Bone marrow (tissue), 2 donors: ENCODE measurements at regions not wholly inside any gene's neighbourhood (a gene's known extent, or its start where the extent isn't known, plus 50 kb on each side); places are given as distances from the start of the nearest gene placed in this dataset.
A peak's percentile ranks its signal among the peaks of the same experiment; 100 is the strongest.

Experiments
- DNase-seq, 2 donors: peaks; one replicate each; lab custom pipeline; 2025; lab: John Stamatoyannopoulos, UW

- DNase-seq: no peak
Observed at GRCh38 chr10:3691482-3691881, 93.5 kb downstream of the KLF6 start.

- DNase-seq: no peak
Observed at GRCh38 chr10:3689871-3690510, 95.0 kb downstream of the KLF6 start.

GRCh38 chr10:3687510-3688081 is 97.4 kb downstream of the KLF6 start:
- no peak for DNase-seq

GRCh38 chr10:3685384-3685783 is 99.6 kb downstream of the KLF6 start:
- DNase-seq: no peak

GRCh38 chr10:3684891-3685290 is 100.1 kb downstream of the KLF6 start:
- DNase-seq: no peak

GRCh38 chr10:3683560-3683959 is 101.4 kb downstream of the KLF6 start:
- no peak for DNase-seq

- no peak for DNase-seq
Observed at GRCh38 chr10:3682745-3683144, 102.3 kb downstream of the KLF6 start.

- no peak for DNase-seq
Observed at GRCh38 chr10:3681642-3682554, 103.1 kb downstream of the KLF6 start.

- DNase-seq: no peak
Observed at GRCh38 chr10:3679950-3680629, 104.9 kb downstream of the KLF6 start.

GRCh38 chr10:3678629-3679227 is 106.3 kb downstream of the KLF6 start:
- DNase-seq: no peak

- DNase-seq: no peak
Observed at GRCh38 chr10:3676564-3676963, 108.4 kb downstream of the KLF6 start.

- no peak for DNase-seq
Observed at GRCh38 chr10:3672220-3672619, 112.8 kb downstream of the KLF6 start.

- DNase-seq: no peak
Observed at GRCh38 chr10:3671386-3671955, 113.5 kb downstream of the KLF6 start.

GRCh38 chr10:3668966-3669330 is 116.1 kb downstream of the KLF6 start:
- no peak for DNase-seq

GRCh38 chr10:3668276-3668965 is 116.6 kb downstream of the KLF6 start:
- no peak for DNase-seq

- peak in 1 of 2 donors; percentile 32 for DNase-seq
Observed at GRCh38 chr10:3666525-3667302, 118.3 kb downstream of the KLF6 start.

GRCh38 chr10:3665316-3665908 is 119.6 kb downstream of the KLF6 start:
- DNase-seq: no peak

- no peak for DNase-seq
Observed at GRCh38 chr10:3662775-3663174, 122.2 kb downstream of the KLF6 start.

- no peak for DNase-seq
Observed at GRCh38 chr10:3661271-3661670, 123.7 kb downstream of the KLF6 start.

GRCh38 chr10:3660753-3661152 is 124.3 kb downstream of the KLF6 start:
- no peak for DNase-seq
